GM23248 (cell line): ENCODE measurements at regions not wholly inside any gene's neighbourhood (a gene's known extent, or its start where the extent isn't known, plus 50 kb on each side); places are given as distances from the start of the nearest gene placed in this dataset.

Experiments used
- DNase-seq: peaks from one replicate; pipeline ENCODE4 v3.0.0-alpha.2; 2015
- H2AFZ ChIP-seq: fragments of 200-600 bp; sonication (generic); 2 replicates; pipeline ENCODE4 v1.6.1; 2016; ENCODE audit warnings: antibody characterized with exemption
- H3F3A ChIP-seq: fragments of 200-600 bp; sonication (generic); 2 replicates; pipeline ENCODE4 v1.6.1; 2016; ENCODE audit warnings: mild to moderate bottlenecking, antibody characterized with exemption, mixed run types; ENCODE audit not compliant: insufficient read depth
- H3K27ac ChIP-seq: fragments of 200-600 bp; sonication (generic); 2 replicates; pipeline ENCODE4 v1.5.1; 2016; ENCODE audit warnings: mild to moderate bottlenecking
- H3K27me3 ChIP-seq: fragments of 200-600 bp; sonication (generic); replicated peaks from 2 replicates; pipeline ENCODE4 v1.6.1; 2016; ENCODE audit warnings: mild to moderate bottlenecking; ENCODE audit not compliant: insufficient read depth
- H3K36me3 ChIP-seq: fragments of 200-600 bp; sonication (generic); 2 replicates; pipeline ENCODE4 v1.6.1; 2016; ENCODE audit warnings: low read depth, mild to moderate bottlenecking
- H3K4me1 ChIP-seq: fragments of 200-600 bp; sonication (generic); 2 replicates; pipeline ENCODE4 v1.6.1; 2016; ENCODE audit warnings: mild to moderate bottlenecking; ENCODE audit not compliant: insufficient read depth
- H3K4me2 ChIP-seq: fragments of 200-600 bp; sonication (generic); one replicate; pipeline ENCODE4 v1.6.1; 2016; ENCODE audit warnings: mild to moderate bottlenecking; ENCODE audit not compliant: unreplicated experiment
- H3K4me3 ChIP-seq: fragments of 200-600 bp; sonication (generic); 2 replicates; pipeline ENCODE4 v1.5.1; 2016; ENCODE audit warnings: mild to moderate bottlenecking
- H3K79me2 ChIP-seq: fragments of 200-600 bp; sonication (generic); 2 replicates; pipeline ENCODE4 v1.6.1; 2016; ENCODE audit warnings: mild to moderate bottlenecking; ENCODE audit not compliant: insufficient read depth
- H3K9ac ChIP-seq: fragments of 200-600 bp; sonication (generic); 2 replicates; pipeline ENCODE4 v1.6.1; 2016; ENCODE audit warnings: mild to moderate bottlenecking
- H3K9me2 ChIP-seq: fragments of 200-600 bp; sonication (generic); 2 replicates; pipeline ENCODE4 v1.6.1; 2016; ENCODE audit warnings: mixed run types, mild to moderate bottlenecking, moderate library complexity; ENCODE audit not compliant: insufficient read depth
- H3K9me3 ChIP-seq: fragments of 200-600 bp; sonication (generic); one replicate; pipeline ENCODE4 v1.6.1; 2017; ENCODE audit warnings: low read depth
- H4K20me1 ChIP-seq: fragments of 200-600 bp; sonication (generic); 2 replicates; pipeline ENCODE4 v1.6.0; 2016; ENCODE audit not compliant: insufficient read depth
- EZH2 ChIP-seq: fragments of 200-600 bp; sonication (generic); IDR thresholded peaks from 2 replicates; pipeline ENCODE4 v1.6.1; 2018; ENCODE audit warnings: antibody characterized with exemption, mild to moderate bottlenecking; ENCODE audit not compliant: insufficient read depth, poor library complexity, severe bottlenecking
- EZH2phosphoT487 ChIP-seq: fragments of 200-600 bp; sonication (generic); IDR thresholded peaks from 2 replicates; pipeline ENCODE4 v1.6.1; 2018; ENCODE audit warnings: antibody characterized with exemption, moderate library complexity, mild to moderate bottlenecking, low read depth; ENCODE audit not compliant: insufficient read depth
- WGBS, 2 experiments: methylation state at CpG; one replicate each; pipeline ENCODE4 v1.1.6; 2015 to 2017; ENCODE audit warnings: low lambda C conversion rate in 2 of 2, low coverage in 1 of 2; ENCODE audit errors: missing lambda C conversion rate in 2 of 2; 5-methylcytosine and 5-hydroxymethylcytosine counted together
- in situ Hi-C: fragments of 300-500 bp; cut with MboI; formaldehyde crosslinking; loops from 2 replicates; pipeline ENCODE4 v1.15.0; 2020

- H3K4me1 ChIP-seq: peaks cover 25% of the 10 kb centered on the region
- no peaks in the 10 kb centered on the region for H3K36me3 ChIP-seq
- in situ Hi-C loops: no loop called here
- H3K9ac ChIP-seq: no peak overlapping the region
- H3F3A ChIP-seq: peaks cover 21% of the 10 kb centered on the region
- H3K27me3 ChIP-seq: no peaks in the 10 kb centered on the region
- H3K4me2 ChIP-seq: no peak overlapping the region
- no peaks in the 10 kb centered on the region for H3K9me3 ChIP-seq
- H3K9me2 ChIP-seq: no peaks in the 10 kb centered on the region
- no peak overlapping the region for H3K27ac ChIP-seq
- H3K79me2 ChIP-seq: no peaks in the 10 kb centered on the region
- H2AFZ ChIP-seq: no peak overlapping the region
- no peak for DNase-seq
- WGBS, 2 experiments: 93 to 95% methylated on average over 1 of the region's 1 CpG
- no peak overlapping the region for H3K4me3 ChIP-seq
- TF ChIP-seq EZH2phosphoT487 (no peak), EZH2 (no peak)
- H4K20me1 ChIP-seq: no peaks in the 10 kb centered on the region
These were observed 671.9 kb upstream of the KLF4 start for GRCh38 chr9:108161503-108161902.

GRCh38 chr9:108160706-108161355, 671.3 kb upstream of the KLF4 start:
- Histone ChIP-seq H4K20me1 (no peaks in the 10 kb centered on the region), H2AFZ (no peak overlapping the region), H3K4me1 (peaks cover 25% of the 10 kb centered on the region), H3K4me2 (no peak overlapping the region), H3K79me2 (no peaks in the 10 kb centered on the region), H3K9me3 (no peaks in the 10 kb centered on the region), H3K9ac (no peak overlapping the region), H3K27ac (no peak overlapping the region), H3K36me3 (no peaks in the 10 kb centered on the region), H3K4me3 (no peak overlapping the region), H3F3A (peaks cover 21% of the 10 kb centered on the region), H3K27me3 (no peaks in the 10 kb centered on the region), H3K9me2 (no peaks in the 10 kb centered on the region)
- WGBS, 2 experiments: 37 to 45% methylated on average over 5 of the region's 5 CpGs
- DNase-seq: no peak
- TF ChIP-seq EZH2phosphoT487 (no peak), EZH2 (no peak)
- in situ Hi-C loops: no loop called here

DNA sequence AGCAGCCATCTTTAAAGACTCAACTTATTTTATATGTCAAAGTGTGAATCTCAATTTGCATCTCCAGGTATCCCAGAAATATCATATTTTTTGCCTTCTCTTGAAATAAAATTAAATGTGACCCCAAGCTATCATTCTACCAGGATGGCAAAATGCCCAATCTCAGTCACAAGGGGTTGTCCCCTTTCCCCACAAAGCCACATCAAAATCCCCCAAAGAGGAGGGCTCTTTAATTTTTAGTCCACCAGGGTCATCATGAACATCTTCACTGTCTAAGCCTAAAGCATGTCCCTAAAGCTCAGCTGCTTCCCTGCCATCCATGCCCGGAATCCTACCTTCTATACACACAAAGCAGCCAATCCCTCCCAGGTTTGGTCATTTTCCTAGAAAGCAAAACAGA, 670.5 kb upstream of the KLF4 start:
- Histone ChIP-seq H3K4me1 (peaks cover 25% of the 10 kb centered on the region), H3F3A (peaks cover 21% of the 10 kb centered on the region), H4K20me1 (no peaks in the 10 kb centered on the region), H3K79me2 (no peaks in the 10 kb centered on the region), H3K9me3 (no peaks in the 10 kb centered on the region), H3K4me3 (no peak overlapping the region), H3K4me2 (no peak overlapping the region), H3K27me3 (no peaks in the 10 kb centered on the region), H3K27ac (no peak overlapping the region), H2AFZ (no peak overlapping the region), H3K9ac (no peak overlapping the region), H3K36me3 (no peaks in the 10 kb centered on the region), H3K9me2 (no peaks in the 10 kb centered on the region)
- WGBS, 2 experiments: 71% methylated on average over 1 of the region's 1 CpG
- TF ChIP-seq EZH2 (no peak), EZH2phosphoT487 (no peak)
- in situ Hi-C loops: no loop called here
- no peak for DNase-seq

DNA sequence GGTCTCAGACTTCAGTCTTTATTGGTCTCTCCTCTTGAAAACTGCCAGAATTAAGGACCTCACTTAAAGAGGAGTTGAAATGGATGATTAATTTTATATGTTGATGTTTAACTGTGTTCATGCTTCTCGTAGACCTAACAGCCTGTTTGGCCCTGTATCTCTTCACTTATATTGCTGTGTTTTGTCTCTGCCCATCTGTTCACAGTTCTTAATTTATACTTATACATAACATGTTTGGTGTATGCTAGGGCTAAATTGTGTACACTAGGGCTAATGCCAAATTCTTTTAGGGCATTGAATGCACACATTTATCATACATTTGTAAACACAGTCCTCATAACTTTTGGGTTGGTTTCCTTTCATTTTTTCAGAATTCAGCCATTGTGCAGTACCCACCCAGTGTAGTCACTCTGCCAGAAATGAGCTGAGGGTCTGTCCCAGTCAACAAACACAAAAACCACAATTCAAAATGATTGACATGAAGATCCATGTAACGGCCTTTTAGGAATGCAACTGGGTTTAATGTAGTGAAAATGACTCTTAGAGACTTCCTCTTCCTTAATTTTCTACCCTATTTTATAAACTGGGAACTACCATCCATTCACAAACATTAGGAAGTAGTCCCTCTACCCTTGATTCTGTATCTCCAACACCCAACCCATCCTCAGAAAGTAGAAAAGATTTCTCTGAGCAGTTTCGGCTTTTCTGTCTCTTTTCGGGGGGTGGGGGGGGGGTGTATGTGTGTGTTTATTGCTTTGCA, 668.8 kb upstream of the KLF4 start:
- WGBS, 2 experiments: 91 to 95% methylated on average over 4 of the region's 4 CpGs
- H3K4me3 ChIP-seq: no peak overlapping the region
- H3F3A ChIP-seq: peaks cover 12% of the 10 kb centered on the region
- TF ChIP-seq EZH2phosphoT487 (no peak), EZH2 (no peak)
- no peak overlapping the region for H3K4me2 ChIP-seq
- no peak overlapping the region for H3K9ac ChIP-seq
- H3K79me2 ChIP-seq: no peaks in the 10 kb centered on the region
- DNase-seq: no peak
- H3K9me2 ChIP-seq: no peaks in the 10 kb centered on the region
- H2AFZ ChIP-seq: no peak overlapping the region
- H3K9me3 ChIP-seq: no peaks in the 10 kb centered on the region
- H3K27me3 ChIP-seq: no peaks in the 10 kb centered on the region
- no peaks in the 10 kb centered on the region for H3K36me3 ChIP-seq
- peaks cover 17% of the 10 kb centered on the region for H3K4me1 ChIP-seq
- no peaks in the 10 kb centered on the region for H4K20me1 ChIP-seq
- in situ Hi-C loops: no loop called here
- no peak overlapping the region for H3K27ac ChIP-seq
